ENCODE measurements at regions not wholly inside any gene's neighbourhood (a gene's known extent, or its start where the extent isn't known, plus 50 kb on each side); places are given as distances from the start of the nearest gene placed in this dataset.

DNA sequence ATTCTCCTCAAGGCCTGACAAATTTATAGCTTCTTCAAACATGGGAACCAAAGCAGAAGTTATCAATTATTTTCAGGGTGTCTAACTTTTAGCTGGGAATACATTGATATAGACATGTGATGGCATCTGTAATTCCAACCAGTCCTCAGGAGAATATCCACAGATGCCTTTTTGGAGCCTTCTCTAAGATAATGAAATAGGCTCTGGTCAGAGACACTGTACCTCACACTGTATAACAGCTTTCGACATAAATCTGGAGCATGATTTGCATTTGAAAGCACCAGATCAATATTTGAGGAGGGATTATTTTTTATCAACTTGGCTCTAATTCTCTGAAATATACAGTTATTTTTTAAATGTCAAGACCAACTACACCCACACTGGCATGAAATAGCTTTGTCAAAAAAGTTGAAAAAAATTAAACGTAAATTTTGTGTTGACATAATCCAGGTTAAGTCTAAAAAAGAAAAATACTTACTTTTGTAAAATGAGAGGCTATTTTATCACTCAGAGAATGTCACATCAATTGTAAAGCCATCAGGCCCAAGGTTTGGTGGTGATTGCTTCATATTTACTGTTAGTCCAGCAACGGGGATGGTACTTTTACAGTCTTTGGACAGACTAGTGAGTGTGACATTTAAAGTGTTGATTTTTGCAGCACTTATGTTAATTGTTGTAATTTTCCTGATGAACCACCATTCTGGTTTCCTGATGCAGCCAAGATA lies 177.0 kb upstream of the SP8 start:
- H3K4me3 ChIP-seq (ENCODE audit: low read depth, low read length) = no peak overlapping the region
- DNase-seq (ENCODE audit: low read depth) (no peak), FAIRE-seq (no peak)
- H3K36me3 ChIP-seq (ENCODE audit: control insufficient read depth, insufficient read depth, low read length) = no peaks in the 10 kb centered on the region
- no peaks in the 10 kb centered on the region for H3K27me3 ChIP-seq (ENCODE audit: control insufficient read depth, insufficient read depth, low read length)
- TF ChIP-seq, protein P1, sequence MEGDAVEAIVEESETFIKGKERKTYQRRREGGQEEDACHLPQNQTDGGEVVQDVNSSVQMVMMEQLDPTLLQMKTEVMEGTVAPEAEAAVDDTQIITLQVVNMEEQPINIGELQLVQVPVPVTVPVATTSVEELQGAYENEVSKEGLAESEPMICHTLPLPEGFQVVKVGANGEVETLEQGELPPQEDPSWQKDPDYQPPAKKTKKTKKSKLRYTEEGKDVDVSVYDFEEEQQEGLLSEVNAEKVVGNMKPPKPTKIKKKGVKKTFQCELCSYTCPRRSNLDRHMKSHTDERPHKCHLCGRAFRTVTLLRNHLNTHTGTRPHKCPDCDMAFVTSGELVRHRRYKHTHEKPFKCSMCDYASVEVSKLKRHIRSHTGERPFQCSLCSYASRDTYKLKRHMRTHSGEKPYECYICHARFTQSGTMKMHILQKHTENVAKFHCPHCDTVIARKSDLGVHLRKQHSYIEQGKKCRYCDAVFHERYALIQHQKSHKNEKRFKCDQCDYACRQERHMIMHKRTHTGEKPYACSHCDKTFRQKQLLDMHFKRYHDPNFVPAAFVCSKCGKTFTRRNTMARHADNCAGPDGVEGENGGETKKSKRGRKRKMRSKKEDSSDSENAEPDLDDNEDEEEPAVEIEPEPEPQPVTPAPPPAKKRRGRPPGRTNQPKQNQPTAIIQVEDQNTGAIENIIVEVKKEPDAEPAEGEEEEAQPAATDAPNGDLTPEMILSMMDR (IDR thresholded peaks at IDR 0.05; ENCODE audit: insufficient read depth, low read length, severe bottlenecking) = no peak

DNA sequence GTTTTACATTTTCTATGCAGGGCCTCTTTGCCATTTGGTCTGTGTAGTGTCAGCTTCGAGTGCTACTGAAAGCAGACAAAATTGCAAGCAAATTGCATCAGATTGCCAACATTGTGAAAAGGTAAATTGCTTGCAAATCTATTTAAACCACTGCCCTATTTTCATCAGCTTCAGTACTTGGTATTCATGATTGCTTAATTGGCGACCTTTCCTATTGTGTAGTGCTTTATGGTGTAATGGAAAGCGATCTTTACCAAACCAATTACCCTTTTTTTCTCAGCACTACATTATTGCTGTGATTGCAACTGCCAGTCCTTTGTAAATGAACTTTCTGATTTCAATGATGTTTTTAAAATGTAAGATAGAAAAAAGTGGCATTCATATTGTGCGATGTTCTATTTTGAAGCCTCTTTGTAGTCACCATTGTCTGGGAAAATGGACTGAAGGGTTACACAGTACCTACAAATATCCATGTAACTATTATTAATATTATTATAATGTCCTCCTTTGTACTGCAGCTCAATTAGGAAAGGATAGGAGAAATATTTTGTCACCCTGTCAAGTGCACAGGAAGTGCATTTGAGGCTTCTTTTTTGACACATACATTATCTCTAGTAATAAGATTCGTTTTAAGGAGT lies 177.7 kb upstream of the SP8 start:
- Histone ChIP-seq H3K27me3 (ENCODE audit: control insufficient read depth, insufficient read depth, low read length) (no peaks in the 10 kb centered on the region), H3K36me3 (ENCODE audit: control insufficient read depth, insufficient read depth, low read length) (no peaks in the 10 kb centered on the region), H3K4me3 (ENCODE audit: low read depth, low read length) (no peak overlapping the region)
- FAIRE-seq = no peak
- DNase-seq (ENCODE audit: low read depth) = no peak
- TF ChIP-seq, protein P1 (IDR thresholded peaks at IDR 0.05; ENCODE audit: insufficient read depth, low read length, severe bottlenecking) = no peak

DNA sequence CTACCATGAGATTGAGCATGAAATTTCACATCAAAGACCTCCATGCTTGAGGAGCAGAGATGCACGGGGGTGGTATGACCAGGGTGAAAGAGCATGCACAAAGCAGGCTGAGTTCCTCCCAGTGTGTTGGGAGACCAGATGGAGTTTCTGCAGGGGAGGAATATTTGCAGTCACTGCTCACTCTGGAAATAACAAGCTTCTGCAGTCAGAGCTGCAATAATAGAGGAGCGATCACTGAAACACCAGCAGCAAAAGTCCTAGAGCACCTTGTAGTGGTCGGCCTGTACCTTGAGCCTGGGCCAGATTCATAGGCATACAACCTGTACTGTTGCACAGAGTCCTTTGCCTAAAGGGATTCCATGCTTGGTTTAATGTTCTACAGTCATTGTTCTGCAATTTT lies 184.5 kb upstream of the SP8 start:
- TF ChIP-seq, protein P1 (IDR thresholded peaks at IDR 0.05; ENCODE audit: insufficient read depth, low read length, severe bottlenecking) = no peak
- Histone ChIP-seq H3K36me3 (ENCODE audit: control insufficient read depth, insufficient read depth, low read length) (no peaks in the 10 kb centered on the region), H3K4me3 (ENCODE audit: low read depth, low read length) (no peak overlapping the region), H3K27me3 (ENCODE audit: control insufficient read depth, insufficient read depth, low read length) (no peaks in the 10 kb centered on the region)
- no peak for DNase-seq (ENCODE audit: low read depth)
- FAIRE-seq = no peak

DNA sequence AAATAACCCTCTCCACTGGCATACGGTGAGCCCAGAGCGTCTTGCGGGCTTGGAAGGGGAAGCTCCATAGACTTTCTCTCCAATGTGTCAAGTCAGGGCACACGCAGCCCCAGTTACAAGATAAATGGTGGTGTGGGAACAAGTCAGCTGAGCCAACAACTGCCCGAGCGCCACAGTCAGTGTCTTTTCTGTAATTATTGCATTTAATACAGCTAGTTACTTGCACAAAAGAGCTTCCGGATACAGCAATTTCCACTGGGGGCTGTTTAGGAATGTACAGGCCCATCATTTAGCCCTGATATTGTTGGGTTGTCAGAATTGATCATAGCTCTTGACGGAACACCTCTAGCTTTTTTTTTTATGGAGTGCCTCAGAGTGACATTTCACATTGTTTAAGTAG lies 193.5 kb upstream of the SP8 start:
- FAIRE-seq (no peak), DNase-seq (ENCODE audit: low read depth) (no peak)
- no peaks in the 10 kb centered on the region for H3K27me3 ChIP-seq (ENCODE audit: control insufficient read depth, insufficient read depth, low read length)
- TF ChIP-seq, protein P1 (IDR thresholded peaks at IDR 0.05; ENCODE audit: insufficient read depth, low read length, severe bottlenecking) = no peak
- no peaks in the 10 kb centered on the region for H3K36me3 ChIP-seq (ENCODE audit: control insufficient read depth, insufficient read depth, low read length)
- H3K4me3 ChIP-seq (ENCODE audit: low read depth, low read length) = no peak overlapping the region

DNA sequence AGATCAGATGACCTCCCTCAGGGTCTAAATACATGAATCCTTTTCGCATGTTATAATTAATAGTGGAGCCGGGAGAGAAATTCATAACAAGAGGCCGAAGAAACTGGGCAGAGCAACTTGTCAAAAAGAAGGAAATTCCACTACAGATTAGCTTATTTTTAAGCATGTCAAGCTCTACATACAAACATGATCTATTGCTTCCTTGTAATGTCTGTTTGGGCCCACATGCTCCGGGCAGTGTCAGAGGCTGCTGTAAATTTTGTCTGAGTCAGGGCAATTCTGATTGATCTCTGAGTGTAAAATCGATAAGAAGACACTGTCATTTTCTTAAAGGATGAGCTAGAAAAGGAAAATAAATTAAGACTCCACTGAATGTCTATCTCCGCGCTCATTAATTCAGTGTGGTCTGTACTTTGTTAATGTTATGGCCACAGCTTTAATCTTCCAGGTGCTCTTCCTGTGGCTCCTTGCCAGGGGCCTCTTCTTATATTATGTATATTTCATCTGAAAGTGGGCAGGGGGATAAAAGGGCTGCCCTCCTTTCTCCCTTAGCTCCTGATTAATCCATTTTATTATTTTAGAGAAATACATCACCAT lies 194.1 kb upstream of the SP8 start:
- Histone ChIP-seq H3K4me3 (ENCODE audit: low read depth, low read length) (no peak overlapping the region), H3K27me3 (ENCODE audit: control insufficient read depth, insufficient read depth, low read length) (no peaks in the 10 kb centered on the region), H3K36me3 (ENCODE audit: control insufficient read depth, insufficient read depth, low read length) (no peaks in the 10 kb centered on the region)
- DNase-seq (ENCODE audit: low read depth) = no peak
- TF ChIP-seq, protein P1 (IDR thresholded peaks at IDR 0.05; ENCODE audit: insufficient read depth, low read length, severe bottlenecking) = no peak
- no peak for FAIRE-seq
